HUES6 (cell line): ENCODE measurements at regions not wholly inside any gene's neighbourhood (a gene's known extent, or its start where the extent isn't known, plus 50 kb on each side); places are given as distances from the start of the nearest gene placed in this dataset.

Experiments
- H3K27ac ChIP-seq: 2 replicates; pipeline ENCODE4 v1.7.0; 2013; ENCODE audit warnings: low read depth, mild to moderate bottlenecking, low read length, inconsistent platforms
- H3K27me3 ChIP-seq: 2 replicates; pipeline ENCODE4 v1.6.1; 2013; ENCODE audit warnings: low read length; ENCODE audit not compliant: control insufficient read depth, insufficient read depth
- H3K36me3 ChIP-seq: 2 replicates; pipeline ENCODE4 v1.6.1; 2013; ENCODE audit warnings: low read length; ENCODE audit not compliant: control insufficient read depth, insufficient read depth
- H3K4me1 ChIP-seq: 2 replicates; pipeline ENCODE4 v1.6.1; 2013; ENCODE audit warnings: low read length; ENCODE audit not compliant: control insufficient read depth, insufficient read depth
- H3K4me3 ChIP-seq: 2 replicates; pipeline ENCODE4 v1.5.1; 2013; ENCODE audit warnings: low read depth, low read length
- H3K9ac ChIP-seq: one replicate; pipeline ENCODE4 v1.6.1; 2013; ENCODE audit warnings: mild to moderate bottlenecking, low read length
- H3K9me3 ChIP-seq: 2 replicates; pipeline ENCODE4 v1.6.1; 2013; ENCODE audit warnings: low read depth, low read length; ENCODE audit not compliant: control insufficient read depth, insufficient read depth

DNA sequence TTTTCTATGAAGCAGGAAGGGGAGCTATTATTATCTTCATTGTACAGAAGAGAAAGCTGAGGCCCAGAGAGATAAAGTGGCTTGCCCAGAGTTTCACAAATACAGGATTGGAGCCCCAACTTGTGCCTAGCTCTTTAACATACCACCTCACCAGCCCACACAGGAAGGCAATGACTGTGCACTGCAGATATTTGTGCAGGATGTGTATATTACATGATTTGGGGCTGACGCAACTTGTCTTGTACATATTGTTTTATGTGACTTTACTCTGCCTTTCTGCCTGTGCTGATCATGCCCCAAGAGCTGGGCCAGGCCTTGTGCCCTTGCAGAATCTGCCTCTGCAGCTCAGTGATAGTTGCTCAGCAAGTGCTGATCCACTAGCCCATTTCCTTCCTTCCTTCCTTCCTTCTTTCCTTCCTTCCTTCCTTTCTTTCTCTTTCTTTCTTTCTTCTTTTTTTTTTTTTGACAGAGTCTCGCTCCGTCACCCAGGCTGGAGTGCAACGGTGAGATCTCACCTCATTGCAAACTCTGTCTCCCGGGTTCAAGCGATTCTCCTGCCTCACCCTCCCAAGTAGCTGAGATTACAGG is 106.6 kb upstream of the TBCA start:
- no peaks in the 10 kb centered on the region for H3K9me3 ChIP-seq
- H3K9ac ChIP-seq = no peak overlapping the region
- peaks cover 10% of the 10 kb centered on the region; the same call in 1 of the 2 replicates for H3K4me1 ChIP-seq
- H3K27me3 ChIP-seq = 0 out of 2 replicates have a peak, but pooled peaks cover 6% of the 10 kb centered on the region
- no peak overlapping the region for H3K4me3 ChIP-seq
- no peak overlapping the region for H3K27ac ChIP-seq
- H3K36me3 ChIP-seq = no peaks in the 10 kb centered on the region

DNA sequence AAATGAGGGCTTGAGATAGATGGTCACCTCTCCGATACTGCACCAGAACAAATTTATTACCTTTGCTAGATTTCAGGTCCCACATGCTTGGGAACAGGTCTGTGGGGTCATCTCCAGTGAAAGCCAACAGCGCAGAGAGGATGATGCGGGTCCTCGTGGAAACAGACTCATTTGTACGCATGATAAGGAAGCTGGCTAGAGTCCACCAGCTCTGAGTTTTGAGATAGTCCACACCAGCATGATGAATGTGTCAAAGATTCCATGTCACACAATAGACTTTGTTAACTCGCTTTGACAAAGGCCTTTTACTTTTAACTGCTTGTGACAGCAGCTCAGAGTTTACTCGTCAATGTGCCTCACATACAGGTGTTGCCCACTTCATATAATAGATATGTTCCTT is 105.4 kb upstream of the TBCA start:
- Histone ChIP-seq H3K9me3 (no peaks in the 10 kb centered on the region), H3K27me3 (0 out of 2 replicates have a peak, but pooled peaks cover 6% of the 10 kb centered on the region), H3K27ac (no peak overlapping the region), H3K9ac (no peak overlapping the region), H3K4me3 (no peak overlapping the region), H3K36me3 (no peaks in the 10 kb centered on the region), H3K4me1 (peaks cover 10% of the 10 kb centered on the region; the same call in 1 of the 2 replicates)

DNA sequence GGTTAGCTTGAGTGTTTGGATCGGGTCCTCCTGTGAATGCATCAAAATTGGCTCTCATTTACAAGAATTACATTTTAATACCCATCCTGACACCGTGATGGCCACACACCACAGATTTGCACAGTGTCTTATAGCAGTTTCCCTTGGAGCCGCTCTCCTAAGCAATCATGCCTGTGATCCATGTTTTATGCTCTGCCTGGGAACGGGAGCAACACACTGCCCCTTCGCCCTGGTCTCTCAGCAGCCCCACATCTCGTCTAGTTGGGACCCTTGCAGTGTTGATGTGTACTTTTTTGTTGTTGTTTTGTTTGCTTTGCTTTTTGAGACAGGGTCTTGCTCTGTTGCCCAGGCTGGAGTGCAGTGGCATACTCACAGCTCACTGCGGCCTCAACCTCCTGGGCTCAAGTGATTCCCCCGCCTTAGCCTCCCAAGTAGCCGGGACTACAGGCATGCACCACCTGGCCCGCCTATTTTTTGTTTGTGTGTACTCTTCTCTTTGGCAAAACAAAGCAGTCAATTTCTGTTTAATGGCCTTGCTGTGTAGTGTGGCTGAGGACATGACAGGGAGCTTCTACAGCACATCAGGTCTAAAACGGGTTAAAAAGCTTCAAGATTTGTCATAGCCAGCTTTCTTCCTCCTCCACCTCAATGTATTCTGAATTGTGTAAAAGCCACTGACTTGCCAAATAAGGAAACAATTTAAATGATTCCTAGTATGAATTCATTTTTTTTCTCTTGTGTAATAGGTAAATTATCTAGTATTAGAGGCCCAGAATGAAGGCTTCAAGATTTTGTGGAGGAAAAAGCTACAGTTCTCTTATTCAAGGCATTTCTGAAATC is 101.6 kb upstream of the TBCA start:
- peaks cover 10% of the 10 kb centered on the region; the same call in 1 of the 2 replicates for H3K4me1 ChIP-seq
- no peaks in the 10 kb centered on the region for H3K9me3 ChIP-seq
- no peak overlapping the region for H3K27ac ChIP-seq
- H3K4me3 ChIP-seq = no peak overlapping the region
- H3K27me3 ChIP-seq = no peaks in the 10 kb centered on the region
- H3K9ac ChIP-seq = no peak overlapping the region
- H3K36me3 ChIP-seq = no peaks in the 10 kb centered on the region

DNA sequence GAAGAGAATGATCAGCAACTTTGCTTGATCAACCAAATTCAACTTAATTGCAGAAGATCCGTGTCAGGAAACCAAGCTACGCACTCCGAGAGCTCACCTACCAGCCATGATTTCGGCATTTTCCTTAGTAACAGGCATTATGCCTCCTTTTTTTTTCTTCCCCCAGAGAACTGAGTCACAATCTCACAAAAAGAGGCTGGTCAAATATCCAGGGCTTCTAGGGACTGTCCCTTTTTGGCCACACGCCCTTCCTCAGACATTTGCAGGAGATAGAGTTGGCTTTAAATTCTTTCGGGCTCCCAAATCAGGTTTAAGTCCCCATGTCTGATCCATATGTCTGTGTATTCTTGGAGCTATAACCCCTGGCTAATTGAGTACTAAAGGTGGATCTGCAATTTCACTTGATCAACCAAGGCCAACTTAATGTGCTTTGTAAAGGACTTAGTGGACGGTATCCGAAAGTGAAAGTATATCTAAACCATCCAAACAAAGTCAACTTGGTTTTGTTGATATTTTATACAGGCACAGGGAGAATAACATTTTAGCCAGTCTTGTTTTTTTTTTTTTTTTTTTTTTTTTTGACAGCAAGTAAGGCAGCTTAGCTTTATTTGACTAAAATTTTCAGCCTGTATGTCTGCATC is 100.8 kb upstream of the TBCA start:
- Histone ChIP-seq H3K36me3 (no peaks in the 10 kb centered on the region), H3K9me3 (no peaks in the 10 kb centered on the region), H3K27ac (no peak overlapping the region)

DNA sequence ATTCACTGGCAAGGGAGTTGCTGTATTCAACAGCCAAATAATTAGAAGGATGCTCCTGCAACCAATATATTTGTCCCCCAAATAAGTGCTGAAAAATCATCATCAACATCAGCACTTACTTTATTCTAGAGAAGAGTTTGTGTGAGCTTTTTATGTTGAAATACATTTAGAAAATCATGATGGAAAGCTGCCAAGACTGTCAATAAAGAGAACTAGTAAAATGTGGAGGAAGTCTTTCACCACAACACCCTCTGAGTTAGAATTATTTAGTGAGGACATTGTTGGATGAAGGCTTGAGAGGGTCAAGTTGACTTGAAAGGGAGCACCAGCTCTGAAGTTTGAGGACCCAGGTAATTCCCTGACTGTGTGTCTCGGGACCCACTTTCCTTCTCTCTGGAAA is 100.2 kb upstream of the TBCA start:
- H3K9me3 ChIP-seq = no peaks in the 10 kb centered on the region
- H3K4me1 ChIP-seq = peaks cover 13% of the 10 kb centered on the region; the same call in 1 of the 2 replicates
- H3K27ac ChIP-seq = no peak overlapping the region
- H3K36me3 ChIP-seq = no peaks in the 10 kb centered on the region
- no peaks in the 10 kb centered on the region for H3K27me3 ChIP-seq
- no peak overlapping the region for H3K4me3 ChIP-seq
- no peak overlapping the region for H3K9ac ChIP-seq

More for the DNA sequence above, 100.8 kb upstream of the TBCA start:
- Histone ChIP-seq H3K9ac (no peak overlapping the region), H3K27me3 (no peaks in the 10 kb centered on the region), H3K4me1 (peaks cover 10% of the 10 kb centered on the region; the same call in 1 of the 2 replicates), H3K4me3 (no peak overlapping the region)

DNA sequence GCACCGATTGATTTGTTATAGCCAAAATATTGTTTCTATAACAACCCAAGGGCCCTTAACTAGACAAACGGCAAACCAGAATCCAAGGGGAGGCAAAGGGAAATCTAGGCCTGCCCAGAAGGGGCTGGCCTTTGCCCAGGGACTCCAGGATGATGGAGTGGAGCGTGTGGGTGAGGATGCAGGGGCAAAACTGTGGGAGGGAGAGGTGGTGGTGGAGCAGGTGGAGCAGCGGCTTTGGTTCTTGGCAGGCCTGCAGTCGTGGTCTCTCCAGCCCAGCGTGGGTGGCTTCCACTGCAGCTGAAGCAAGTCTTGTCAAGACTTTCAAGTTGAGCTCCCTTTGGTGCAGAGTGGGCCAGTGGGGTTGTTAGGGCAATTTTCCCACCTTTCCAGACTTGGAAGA is 98.6 kb upstream of the TBCA start:
- Histone ChIP-seq H3K36me3 (no peaks in the 10 kb centered on the region), H3K4me3 (no peak overlapping the region), H3K4me1 (peaks cover 10% of the 10 kb centered on the region; the same call in 1 of the 2 replicates), H3K9ac (no peak overlapping the region), H3K27me3 (no peaks in the 10 kb centered on the region), H3K27ac (no peak overlapping the region), H3K9me3 (no peaks in the 10 kb centered on the region)

DNA sequence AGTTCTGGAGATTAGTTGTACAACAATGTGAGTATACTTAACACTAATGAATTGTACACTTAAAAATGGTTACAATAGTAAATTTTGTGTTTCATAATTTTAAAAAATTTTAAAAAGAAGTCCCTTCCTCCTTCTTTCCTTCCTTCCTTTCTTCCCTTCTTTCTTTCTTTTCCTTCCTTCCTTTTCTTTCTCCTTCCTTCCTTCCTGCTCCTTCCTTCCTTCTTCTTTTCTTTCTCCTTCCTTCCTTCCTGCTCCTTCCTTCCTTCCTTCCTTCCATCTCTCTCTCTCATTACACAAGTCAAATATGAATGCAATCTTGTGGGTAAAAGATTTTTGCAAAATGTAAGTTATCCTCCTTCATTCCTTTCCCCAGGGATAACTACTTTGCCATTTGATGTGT is 97.1 kb upstream of the TBCA start:
- no peaks in the 10 kb centered on the region for H3K27me3 ChIP-seq
- no peak overlapping the region for H3K4me3 ChIP-seq
- H3K4me1 ChIP-seq = peaks cover 3% of the 10 kb centered on the region; the same call in 1 of the 2 replicates
- H3K9ac ChIP-seq = no peak overlapping the region
- H3K9me3 ChIP-seq = no peaks in the 10 kb centered on the region
- H3K36me3 ChIP-seq = no peaks in the 10 kb centered on the region
- no peak overlapping the region for H3K27ac ChIP-seq

DNA sequence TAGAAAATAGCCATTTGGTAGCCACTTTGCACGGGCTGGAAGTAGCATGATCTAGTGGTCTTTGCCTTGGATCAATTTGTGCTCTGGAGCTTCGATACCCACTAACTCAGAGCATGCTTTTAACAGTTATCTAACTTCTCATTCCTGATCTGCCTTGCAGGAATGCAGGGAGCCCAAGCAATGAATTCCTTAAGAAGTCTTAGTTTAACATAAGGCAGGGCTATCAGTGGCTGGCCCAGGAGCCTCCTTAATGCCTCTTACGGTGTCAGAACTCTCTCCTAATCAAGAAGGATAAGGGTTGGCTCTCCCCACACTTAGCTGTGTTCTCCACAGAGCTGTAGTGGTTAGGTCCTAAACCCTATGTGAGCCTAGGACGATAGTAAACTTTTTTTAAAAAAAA is 95.8 kb upstream of the TBCA start:
- Histone ChIP-seq H3K27ac (no peak overlapping the region), H3K36me3 (no peaks in the 10 kb centered on the region), H3K4me3 (no peak overlapping the region), H3K9ac (no peak overlapping the region), H3K9me3 (no peaks in the 10 kb centered on the region), H3K4me1 (peaks cover 3% of the 10 kb centered on the region; the same call in 1 of the 2 replicates), H3K27me3 (no peaks in the 10 kb centered on the region; the same call in 1 of the 2 replicates)

DNA sequence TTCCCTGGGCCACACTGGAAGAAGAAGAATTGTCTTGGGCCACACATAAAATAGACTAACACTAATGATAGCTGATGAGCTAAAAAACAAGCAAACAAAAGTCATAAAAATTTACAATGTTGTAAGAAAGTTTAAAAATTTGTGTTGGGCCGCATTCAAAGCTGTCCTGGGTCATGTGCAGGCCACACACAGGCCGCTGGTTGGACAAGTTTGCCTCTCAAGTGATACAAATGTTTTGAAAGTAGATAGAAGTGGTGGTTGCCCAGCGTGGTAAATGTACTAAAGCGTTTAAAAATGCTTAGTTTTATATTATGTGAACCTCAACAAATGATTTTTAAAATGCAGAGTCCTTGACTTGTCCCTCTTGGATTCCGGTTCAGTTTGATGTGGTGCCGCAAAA is 94.9 kb upstream of the TBCA start:
- Histone ChIP-seq H3K9ac (no peak overlapping the region), H3K4me3 (no peak overlapping the region), H3K36me3 (no peaks in the 10 kb centered on the region), H3K27me3 (no peaks in the 10 kb centered on the region; the same call in 1 of the 2 replicates), H3K9me3 (no peaks in the 10 kb centered on the region), H3K27ac (no peak overlapping the region), H3K4me1 (peaks cover 3% of the 10 kb centered on the region; the same call in 1 of the 2 replicates)

DNA sequence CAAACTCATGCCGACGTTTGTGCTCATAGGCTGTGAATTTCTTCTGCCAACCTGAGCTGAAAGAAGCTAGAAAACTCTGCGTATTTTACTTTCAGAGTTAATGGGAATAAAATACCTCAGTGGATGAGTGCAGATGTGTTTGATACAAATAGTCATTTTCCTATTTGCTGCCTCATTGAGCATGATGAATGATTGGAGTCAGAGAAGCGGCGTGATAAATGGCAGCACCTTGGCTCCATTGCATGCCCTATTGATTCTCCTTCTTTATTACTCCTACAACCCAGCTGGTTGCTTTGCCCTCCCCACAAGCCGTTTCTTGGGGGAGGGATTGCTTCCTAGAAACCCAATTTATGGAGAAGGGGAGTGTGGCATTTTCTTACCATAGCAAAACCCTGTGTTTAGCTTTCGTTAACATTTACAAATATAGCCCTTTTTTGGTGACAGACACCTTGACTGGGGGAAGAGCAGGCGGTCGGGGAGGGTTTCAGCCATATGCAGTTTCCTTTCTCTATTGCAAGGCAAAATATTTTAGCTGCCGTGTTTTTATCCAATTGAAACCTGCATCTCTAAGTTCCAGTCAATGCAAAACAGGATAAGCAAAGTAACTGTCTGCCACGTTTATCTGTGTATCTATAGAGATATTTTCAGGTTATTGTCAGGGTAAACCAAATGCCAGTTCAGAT is 93.1 kb upstream of the TBCA start:
- Histone ChIP-seq H3K36me3 (no peaks in the 10 kb centered on the region), H3K9ac (no peak overlapping the region), H3K4me1 (peaks cover 3% of the 10 kb centered on the region; the same call in 1 of the 2 replicates), H3K27ac (no peak overlapping the region), H3K9me3 (no peaks in the 10 kb centered on the region), H3K27me3 (peaks cover 7% of the 10 kb centered on the region; the same call in 1 of the 2 replicates), H3K4me3 (no peak overlapping the region)
